H9 (cell line): ENCODE measurements at regions not wholly inside any gene's neighbourhood (a gene's known extent, or its start where the extent isn't known, plus 50 kb on each side); places are given as distances from the start of the nearest gene placed in this dataset.

Experiments used
- DNase-seq: peaks from one replicate; pipeline ENCODE4 v3.0.0-alpha.2; 2017
- H2AFZ ChIP-seq: one replicate; pipeline ENCODE4 v1.6.1; 2013; ENCODE audit warnings: mild to moderate bottlenecking, low read length, control low read depth, moderate library complexity
- H2AK5ac ChIP-seq: 2 replicates; pipeline ENCODE4 v1.6.1; 2013; ENCODE audit warnings: low read length, control low read depth, mixed read lengths; ENCODE audit not compliant: insufficient read length
- H2BK120ac ChIP-seq: one replicate; pipeline ENCODE4 v1.6.1; 2013; ENCODE audit warnings: low read depth, mild to moderate bottlenecking, low read length, control low read depth, inconsistent platforms; ENCODE audit not compliant: poor library complexity, severe bottlenecking
- H2BK12ac ChIP-seq: 2 replicates; pipeline ENCODE4 v1.6.1; 2013; ENCODE audit warnings: low read length, control low read depth, mixed read lengths, low read depth; ENCODE audit not compliant: insufficient read length
- H2BK15ac ChIP-seq: 2 replicates; pipeline ENCODE4 v1.6.1; 2013; ENCODE audit warnings: low read depth, low read length, control low read depth
- H2BK20ac ChIP-seq: one replicate; pipeline ENCODE4 v1.6.1; 2013; ENCODE audit warnings: low read depth, mild to moderate bottlenecking, low read length, control low read depth, inconsistent platforms; ENCODE audit not compliant: poor library complexity, severe bottlenecking
- H2BK5ac ChIP-seq: 2 replicates; pipeline ENCODE4 v1.6.1; 2013; ENCODE audit warnings: low read length, control low read depth, mixed read lengths; ENCODE audit not compliant: insufficient read length
- H3K14ac ChIP-seq: 2 replicates; pipeline ENCODE4 v1.6.1; 2013; ENCODE audit warnings: low read length, control low read depth; ENCODE audit not compliant: insufficient read depth
- H3K18ac ChIP-seq: 2 replicates; pipeline ENCODE4 v1.6.1; 2013; ENCODE audit warnings: low read depth, mild to moderate bottlenecking, mixed read lengths, low read length, control low read depth; ENCODE audit not compliant: insufficient read length
- H3K23ac ChIP-seq: 2 replicates; pipeline ENCODE4 v1.6.1; 2013; ENCODE audit warnings: low read length, control low read depth, mixed read lengths, low read depth; ENCODE audit not compliant: insufficient read length
- H3K23me2 ChIP-seq: 2 replicates; pipeline ENCODE4 v1.6.1; 2013; ENCODE audit warnings: low read depth, mild to moderate bottlenecking, mixed read lengths, low read length, control low read depth; ENCODE audit not compliant: insufficient read length, poor library complexity, severe bottlenecking
- H3K27ac ChIP-seq: 2 replicates; pipeline ENCODE4 v1.5.1; 2013; ENCODE audit warnings: low read length, control low read depth, mixed read lengths, low read depth; ENCODE audit not compliant: insufficient read length
- H3K27me3 ChIP-seq: 2 replicates; pipeline ENCODE4 v1.6.1; 2013; ENCODE audit warnings: low read length, control low read depth, inconsistent platforms; ENCODE audit not compliant: insufficient read depth
- H3K4ac ChIP-seq: 2 replicates; pipeline ENCODE4 v1.6.1; 2013; ENCODE audit warnings: low read depth, mild to moderate bottlenecking, control low read depth, inconsistent platforms, low read length, moderate library complexity
- H3K4me1 ChIP-seq: 2 replicates; pipeline ENCODE4 v1.6.1; 2013; ENCODE audit warnings: low read length, control low read depth, inconsistent platforms; ENCODE audit not compliant: insufficient read depth
- H3K4me2 ChIP-seq: 2 replicates; pipeline ENCODE4 v1.6.1; 2013; ENCODE audit warnings: low read length, control low read depth, mixed read lengths; ENCODE audit not compliant: insufficient read length, insufficient read depth
- H3K56ac ChIP-seq: 2 replicates; pipeline ENCODE4 v1.6.1; 2013; ENCODE audit warnings: low read depth, mild to moderate bottlenecking, mixed read lengths, low read length, control low read depth; ENCODE audit not compliant: insufficient read length
- H3K79me1 ChIP-seq: 2 replicates; pipeline ENCODE4 v1.6.1; 2013; ENCODE audit warnings: low read depth, mild to moderate bottlenecking, moderate library complexity, low read length, control low read depth, inconsistent platforms; ENCODE audit not compliant: insufficient read depth, poor library complexity, severe bottlenecking
- H3K79me2 ChIP-seq: 2 replicates; pipeline ENCODE4 v1.6.1; 2013; ENCODE audit warnings: low read length, control low read depth, inconsistent platforms; ENCODE audit not compliant: insufficient read depth
- H3K9ac ChIP-seq: 2 replicates; pipeline ENCODE4 v1.6.1; 2013; ENCODE audit warnings: low read length, control low read depth, mixed read lengths; ENCODE audit not compliant: insufficient read length; ENCODE audit errors: extremely low read depth
- H3K9me3 ChIP-seq: one replicate; pipeline ENCODE4 v1.6.1; 2013; ENCODE audit warnings: low read depth, low read length, inconsistent platforms; ENCODE audit not compliant: control insufficient read depth
- H3T11ph ChIP-seq: one replicate; pipeline ENCODE4 v1.6.1; 2013; ENCODE audit warnings: mild to moderate bottlenecking, low read length, control low read depth, inconsistent platforms
- H4K20me1 ChIP-seq: one replicate; pipeline ENCODE4 v1.6.1; 2013; ENCODE audit not compliant: control insufficient read depth, insufficient read length, insufficient read depth
- H4K5ac ChIP-seq: 2 replicates; pipeline ENCODE4 v1.6.1; 2013; ENCODE audit warnings: low read depth, mild to moderate bottlenecking, mixed read lengths, low read length, control low read depth; ENCODE audit not compliant: insufficient read length
- H4K8ac ChIP-seq: replicated peaks from 2 replicates; pipeline ENCODE4 v1.6.1; 2013; ENCODE audit warnings: low read length, control low read depth, mixed read lengths, low read depth; ENCODE audit not compliant: insufficient read length
- H4K91ac ChIP-seq: 2 replicates; pipeline ENCODE4 v1.6.1; 2013; ENCODE audit warnings: low read depth, mild to moderate bottlenecking, moderate library complexity, mixed read lengths, low read length, control low read depth; ENCODE audit not compliant: insufficient read length
- H3K27ac Mint-ChIP-seq, 3 experiments: 2 replicates in 2 of 3; 3 replicates in 1 of 3; pipeline ENCODE4 v1.8.0; 2020 to 2021; ENCODE audit warnings: mixed read lengths in 3 of 3, mild to moderate bottlenecking in 1 of 3, moderate library complexity in 1 of 3
- H3K27me3 Mint-ChIP-seq: 2 replicates; pipeline ENCODE4 v1.8.0; 2021; ENCODE audit warnings: low read depth, mild to moderate bottlenecking, moderate library complexity, mixed read lengths
- H3K36me3 Mint-ChIP-seq, 3 experiments: 2 replicates in 2 of 3; 3 replicates in 1 of 3; pipeline ENCODE4 v1.8.0; 2020 to 2021; ENCODE audit warnings: low read depth in 3 of 3, mixed read lengths in 3 of 3; ENCODE audit not compliant: insufficient read depth in 1 of 3
- H3K4me1 Mint-ChIP-seq, 2 experiments: 2 replicates each; pipeline ENCODE4 v1.8.0; 2020; ENCODE audit warnings: mixed read lengths in 2 of 2
- H3K4me3 Mint-ChIP-seq, 2 experiments: 2 replicates in 1 of 2; 3 replicates in 1 of 2; pipeline ENCODE4 v1.8.0; 2020 to 2021; ENCODE audit warnings: mild to moderate bottlenecking in 2 of 2, mixed read lengths in 2 of 2, moderate library complexity in 1 of 2
- H3K9me3 Mint-ChIP-seq, 2 experiments: 2 replicates in 1 of 2; 3 replicates in 1 of 2; pipeline ENCODE4 v1.8.0; 2020; ENCODE audit warnings: mild to moderate bottlenecking in 2 of 2, mixed read lengths in 2 of 2, moderate library complexity in 1 of 2
- WGBS: extraction: QIAGEN DNeasy Blood & Tissue Kit; methylation state at CpG from one replicate; pipeline ENCODE4 v1.1.7; 2013; ENCODE audit warnings: missing lambda C conversion rate, low lambda C conversion rate, mixed read lengths; ENCODE audit not compliant: insufficient read length; ENCODE audit errors: extremely low coverage; 5-methylcytosine and 5-hydroxymethylcytosine counted together
- TF ChIP-seq, protein P1 (sequence below): fragments of 200-600 bp; sonication (generic); conservative IDR thresholded peaks from 3 replicates; pipeline ENCODE4 v1.8.0; 2021; ENCODE audit warnings: antibody characterized with exemption, mild to moderate bottlenecking

DNA sequence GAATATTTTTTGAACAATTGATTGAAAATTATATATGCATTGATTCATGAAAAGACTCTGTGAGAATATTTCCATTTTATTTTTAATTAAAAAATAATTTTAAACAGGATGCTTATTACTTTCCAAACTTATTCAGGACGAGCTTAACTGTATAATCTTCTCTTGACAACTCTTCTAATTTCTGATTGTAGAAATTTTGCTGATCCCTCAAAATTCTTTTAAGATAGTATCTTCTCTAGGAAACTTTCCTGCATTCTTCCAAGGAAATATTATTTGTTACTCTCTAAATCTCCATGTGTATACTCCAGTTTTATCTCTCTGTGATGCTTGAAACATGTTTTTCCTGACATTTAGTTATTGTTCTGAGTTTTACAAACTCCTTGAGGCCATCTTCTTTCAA is 197.2 kb downstream of the BCHE start:
- no peak overlapping the region for H3K9ac ChIP-seq
- H3K56ac ChIP-seq, result no peak overlapping the region
- H3K4ac ChIP-seq, result no peak overlapping the region
- no peak overlapping the region for H3K18ac ChIP-seq
- H3K4me2 ChIP-seq, result no peak overlapping the region
- H3K79me2 ChIP-seq, result no peaks in the 10 kb centered on the region
- no peaks in the 10 kb centered on the region for H3K23me2 ChIP-seq
- no peak overlapping the region for H3K27ac Mint-ChIP-seq
- H2BK120ac ChIP-seq, result no peak overlapping the region
- H3K4me3 Mint-ChIP-seq, result no peak overlapping the region
- TF ChIP-seq, protein P1, sequence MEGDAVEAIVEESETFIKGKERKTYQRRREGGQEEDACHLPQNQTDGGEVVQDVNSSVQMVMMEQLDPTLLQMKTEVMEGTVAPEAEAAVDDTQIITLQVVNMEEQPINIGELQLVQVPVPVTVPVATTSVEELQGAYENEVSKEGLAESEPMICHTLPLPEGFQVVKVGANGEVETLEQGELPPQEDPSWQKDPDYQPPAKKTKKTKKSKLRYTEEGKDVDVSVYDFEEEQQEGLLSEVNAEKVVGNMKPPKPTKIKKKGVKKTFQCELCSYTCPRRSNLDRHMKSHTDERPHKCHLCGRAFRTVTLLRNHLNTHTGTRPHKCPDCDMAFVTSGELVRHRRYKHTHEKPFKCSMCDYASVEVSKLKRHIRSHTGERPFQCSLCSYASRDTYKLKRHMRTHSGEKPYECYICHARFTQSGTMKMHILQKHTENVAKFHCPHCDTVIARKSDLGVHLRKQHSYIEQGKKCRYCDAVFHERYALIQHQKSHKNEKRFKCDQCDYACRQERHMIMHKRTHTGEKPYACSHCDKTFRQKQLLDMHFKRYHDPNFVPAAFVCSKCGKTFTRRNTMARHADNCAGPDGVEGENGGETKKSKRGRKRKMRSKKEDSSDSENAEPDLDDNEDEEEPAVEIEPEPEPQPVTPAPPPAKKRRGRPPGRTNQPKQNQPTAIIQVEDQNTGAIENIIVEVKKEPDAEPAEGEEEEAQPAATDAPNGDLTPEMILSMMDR, result no peak
- no peak overlapping the region for H2BK12ac ChIP-seq
- WGBS, result no CpG with 5 or more reads among the region's 1 CpG
- no peak overlapping the region for H3K27ac ChIP-seq
- no peaks in the 10 kb centered on the region for H3K4me1 Mint-ChIP-seq
- H4K8ac ChIP-seq, result no peak overlapping the region
- H3K79me1 ChIP-seq, result no peaks in the 10 kb centered on the region
- no peaks in the 10 kb centered on the region for H3K36me3 Mint-ChIP-seq
- H2BK15ac ChIP-seq, result no peak overlapping the region
- H3T11ph ChIP-seq, result no peak overlapping the region
- no peak overlapping the region for H4K91ac ChIP-seq
- H2BK20ac ChIP-seq, result no peak overlapping the region
- no peak overlapping the region for H2AK5ac ChIP-seq
- H3K14ac ChIP-seq, result no peak overlapping the region
- H2AFZ ChIP-seq, result no peak overlapping the region
- no peak overlapping the region for H2BK5ac ChIP-seq
- H3K9me3 Mint-ChIP-seq, result no peaks in the 10 kb centered on the region
- no peak overlapping the region for H4K5ac ChIP-seq
- no peak overlapping the region for H3K23ac ChIP-seq
- no peaks in the 10 kb centered on the region for H3K27me3 ChIP-seq
- H3K27me3 Mint-ChIP-seq, result no peaks in the 10 kb centered on the region
- H3K4me1 ChIP-seq, result no peaks in the 10 kb centered on the region
- no peaks in the 10 kb centered on the region for H3K9me3 ChIP-seq
- no peak for DNase-seq
- no peaks in the 10 kb centered on the region for H4K20me1 ChIP-seq
